SK-N-SH (cell line): ENCODE measurements at regions not wholly inside any gene's neighbourhood (a gene's known extent, or its start where the extent isn't known, plus 50 kb on each side); places are given as distances from the start of the nearest gene placed in this dataset.

ENCODE experiments used
- CTCF ChIA-PET: fragments of 300-600, 350-600 bp; formaldehyde crosslinking; extraction: SDS; loops from one replicate; lab custom pipeline; 2021; lab: Yijun Ruan, JAX
- POLR2A ChIA-PET: fragments of 350-600 bp; sonication (Branson Sonifier 250); formaldehyde crosslinking; extraction: SDS; loops from one replicate; lab custom pipeline; 2020; ENCODE audit warnings: antibody characterized with exemption, inconsistent platforms; lab: Yijun Ruan, JAX
- DNase-seq: peaks from one replicate; pipeline ENCODE4 v3.0.0; 2012
- H2AFZ ChIP-seq: fragments of 200-600 bp; sonication (generic); 2 replicates; pipeline ENCODE4 v1.8.1; 2016; ENCODE audit warnings: antibody characterized with exemption, mild to moderate bottlenecking, low read depth
- H3F3A ChIP-seq: fragments of 200-600 bp; sonication (generic); replicated peaks from 2 replicates; pipeline ENCODE3; 2016; ENCODE audit warnings: antibody characterized with exemption, mild to moderate bottlenecking; ENCODE audit not compliant: insufficient read depth
- H3K27ac ChIP-seq, 2 experiments: fragments of 200-500 bp in 1 of 2; fragments of 200-600 bp in 1 of 2; sonication (Bioruptor generic) in 1 of 2; sonication (generic), shearing (Covaris generic) in 1 of 2; 2 replicates each; pipeline versions ENCODE4 v1.5.1 to v1.6.1; 2014 to 2016; ENCODE audit warnings: low read depth in 2 of 2, inconsistent platforms in 1 of 2, low read length in 1 of 2, mild to moderate bottlenecking in 1 of 2, mixed read lengths in 1 of 2
- H3K27me3 ChIP-seq: fragments of 200-600 bp; sonication (generic), shearing (Covaris generic); 2 replicates; pipeline ENCODE4 v1.6.1; 2016; ENCODE audit warnings: mixed run types; ENCODE audit not compliant: insufficient read depth
- H3K36me3 ChIP-seq, 2 experiments: fragments of 200-500 bp in 1 of 2; fragments of 200-600 bp in 1 of 2; sonication (Bioruptor generic) in 1 of 2; sonication (generic) in 1 of 2; replicated peaks in 1 of 2; 2 replicates each; pipeline versions ENCODE3 to v1.5.1; 2014 to 2016; ENCODE audit warnings: low read length in 1 of 2, mild to moderate bottlenecking in 1 of 2; ENCODE audit not compliant: insufficient read depth in 2 of 2, control insufficient read depth in 1 of 2
- H3K4me1 ChIP-seq, 2 experiments: fragments of 200-500 bp in 1 of 2; fragments of 200-600 bp in 1 of 2; sonication (Bioruptor generic) in 1 of 2; sonication (generic), shearing (Covaris generic) in 1 of 2; 2 replicates each; pipeline versions ENCODE4 v1.5.1 to v1.6.1; 2014 to 2016; ENCODE audit warnings: low read depth in 1 of 2, low read length in 1 of 2, mixed run types in 1 of 2; ENCODE audit not compliant: insufficient read depth in 2 of 2, control insufficient read depth in 1 of 2
- H3K4me2 ChIP-seq: fragments of 200-600 bp; sonication (generic), shearing (Covaris generic); 2 replicates; pipeline ENCODE4 v1.6.1; 2017; ENCODE audit warnings: mixed run types
- H3K4me3 ChIP-seq, 2 experiments: fragments of 200-500 bp in 1 of 2; fragments of 200-600 bp in 1 of 2; sonication (Bioruptor generic) in 1 of 2; sonication (generic), shearing (Covaris generic) in 1 of 2; 2 replicates each; pipeline versions ENCODE4 v1.5.1 to v1.8.1; 2014 to 2016; ENCODE audit warnings: low read depth in 2 of 2, inconsistent platforms in 1 of 2, low read length in 1 of 2, mild to moderate bottlenecking in 1 of 2, mixed read lengths in 1 of 2, moderate library complexity in 1 of 2
- H3K79me2 ChIP-seq: fragments of 200-600 bp; sonication (generic); 2 replicates; pipeline ENCODE4 v1.8.1; 2017; ENCODE audit warnings: mild to moderate bottlenecking; ENCODE audit not compliant: insufficient read depth
- H3K9ac ChIP-seq: fragments of 200-600 bp; sonication (generic); 2 replicates; pipeline ENCODE4 v1.6.1; 2017; ENCODE audit warnings: mixed run types
- H3K9me2 ChIP-seq: fragments of 200-600 bp; sonication (generic); 2 replicates; pipeline ENCODE4 v1.6.1; 2017; ENCODE audit warnings: mixed run types
- H3K9me3 ChIP-seq: fragments of 200-600 bp; sonication (generic); 2 replicates; pipeline ENCODE4 v1.6.1; 2017; ENCODE audit warnings: mixed run types, mild to moderate bottlenecking, moderate library complexity
- H4K20me1 ChIP-seq: fragments of 200-600 bp; sonication (generic); 2 replicates; pipeline ENCODE4 v1.6.1; 2017; ENCODE audit warnings: mild to moderate bottlenecking, mixed run types; ENCODE audit not compliant: insufficient read depth
- CHD2 ChIP-seq: fragments of 150-350 bp; IDR thresholded peaks from 2 replicates; pipeline ENCODE4 v1.6.1; 2018; ENCODE audit warnings: low read length; ENCODE audit not compliant: partially characterized antibody
- CTCF ChIP-seq: fragments of 200-600 bp; sonication (generic); IDR thresholded peaks from 2 replicates; pipeline ENCODE4 v1.6.1; 2017; ENCODE audit warnings: antibody characterized with exemption, mild to moderate bottlenecking, moderate library complexity
- ELF1 ChIP-seq: IDR thresholded peaks from 2 replicates; pipeline ENCODE4 v1.4.0; 2012
- EZH2phosphoT487 ChIP-seq: fragments of 200-600 bp; sonication (generic); IDR thresholded peaks from 2 replicates; pipeline ENCODE4 v1.6.1; 2017; ENCODE audit warnings: low read depth, mixed run types, mild to moderate bottlenecking, antibody characterized with exemption, moderate library complexity, borderline replicate concordance
- FOXJ3 ChIP-seq: sonication (generic); formaldehyde crosslinking; IDR thresholded peaks from 2 replicates; pipeline ENCODE4 v1.5.1; 2020; ENCODE audit warnings: mild to moderate bottlenecking, missing genetic modification reagents
- MXI1 ChIP-seq: IDR thresholded peaks from 2 replicates; pipeline ENCODE4 v1.6.1; 2012; ENCODE audit warnings: mild to moderate bottlenecking, low read depth, low read length, improper control_type of control experiment
- POLR2AphosphoS5 ChIP-seq: IDR thresholded peaks from 2 replicates; pipeline ENCODE4 v1.6.1; 2012; ENCODE audit warnings: low read depth, low read length
- REST ChIP-seq: IDR thresholded peaks from 2 replicates; pipeline ENCODE4 v1.6.1; 2012; ENCODE audit warnings: mild to moderate bottlenecking, low read depth, low read length, moderate library complexity
- RXRA ChIP-seq: IDR thresholded peaks from 2 replicates; pipeline ENCODE4 v1.4.0; 2012; ENCODE audit warnings: low read depth, mild to moderate bottlenecking, borderline replicate concordance
- TEAD4 ChIP-seq: IDR thresholded peaks from 2 replicates; pipeline ENCODE4 v1.4.0; 2012; ENCODE audit warnings: mild to moderate bottlenecking, borderline replicate concordance; ENCODE audit not compliant: insufficient read depth
- USF1 ChIP-seq: IDR thresholded peaks from 2 replicates; pipeline ENCODE4 v1.4.0; 2012; ENCODE audit warnings: low read depth, borderline replicate concordance
- USF2 ChIP-seq: fragments of 150-350 bp; IDR thresholded peaks from 2 replicates; pipeline ENCODE4 v1.6.1; 2017; ENCODE audit warnings: antibody characterized with exemption, low read length, low read depth, borderline replicate concordance
- ZBTB33 ChIP-seq: IDR thresholded peaks from 2 replicates; pipeline ENCODE4 v1.4.0; 2012; ENCODE audit warnings: low read depth, borderline replicate concordance
- WGBS: methylation state at CpG from one replicate; pipeline ENCODE4 v1.1.6; 2017; ENCODE audit warnings: low lambda C conversion rate; 5-methylcytosine and 5-hydroxymethylcytosine counted together

- no peaks in the 10 kb centered on the region for H3K9me2 ChIP-seq
- no peaks in the 10 kb centered on the region for H3K27me3 ChIP-seq
- no peaks in the 10 kb centered on the region for H3K36me3 ChIP-seq
- no peak for DNase-seq
- no peak for TF ChIP-seq MXI1
- TF ChIP-seq USF2 = no peak
- TF ChIP-seq ELF1 = no peak
- no peak for TF ChIP-seq RXRA
- TF ChIP-seq EZH2phosphoT487 = no peak
- no peak for TF ChIP-seq CHD2
- no peak for TF ChIP-seq USF1
- TF ChIP-seq ZBTB33 = no peak
- no peak for TF ChIP-seq TEAD4
- no peak for TF ChIP-seq CTCF
- TF ChIP-seq REST = no peak
- TF ChIP-seq FOXJ3 (CRISPR knock-in tag) = no peak
- TF ChIP-seq POLR2AphosphoS5 = no peak
- TF ChIP-seq, all 33 proteins: peak for 0
- Histone ChIP-seq H3K4me3 (no peak overlapping the region), H3K9ac (no peak overlapping the region), H3K9me3 (peaks cover 4% of the 10 kb centered on the region), H3F3A (no peaks in the 10 kb centered on the region), H3K27ac (no peak overlapping the region), H4K20me1 (no peaks in the 10 kb centered on the region), H2AFZ (no peak overlapping the region), H3K4me1 (no peaks in the 10 kb centered on the region), H3K79me2 (no peaks in the 10 kb centered on the region), H3K4me2 (no peak overlapping the region)
- CTCF ChIA-PET = interaction anchor here (1.2 kb wide), 1 partner anchor 152 kb away, joined by 4 read pairs; no protein-coding TSS in a partner anchor
- POLR2A ChIA-PET = no interaction called here
- 60% methylated on average over 5 of the region's 5 CpGs for WGBS
These were observed 614.1 kb upstream of the NECTIN3 start for GRCh38 chr3:110457508-110457907.
